Neural cell (in vitro differentiated cells): ENCODE measurements at regions not wholly inside any gene's neighbourhood (a gene's known extent, or its start where the extent isn't known, plus 50 kb on each side); places are given as distances from the start of the nearest gene placed in this dataset.

Source experiments
- EP300 ChIP-seq: fragments of 450-650 bp; conservative IDR thresholded peaks from 2 replicates; pipeline ENCODE4 v1.6.1; 2014; ENCODE audit warnings: antibody characterized with exemption, mild to moderate bottlenecking, moderate library complexity; ENCODE audit not compliant: poor library complexity, severe bottlenecking
- EZH2 ChIP-seq: fragments of 200-600, 300-800 bp; shearing (Covaris generic), sonication (generic); IDR thresholded peaks from 2 replicates; pipeline ENCODE4 v1.6.1; 2014; ENCODE audit warnings: antibody characterized with exemption, low read length, borderline replicate concordance, mild to moderate bottlenecking; ENCODE audit not compliant: insufficient read depth, poor library complexity, severe bottlenecking
- MXI1 ChIP-seq: fragments of 450-650 bp; conservative IDR thresholded peaks from 2 replicates; pipeline ENCODE4 v1.6.1; 2014; ENCODE audit warnings: antibody characterized with exemption, mild to moderate bottlenecking; ENCODE audit not compliant: poor library complexity, severe bottlenecking
- POLR2AphosphoS5 ChIP-seq: IDR thresholded peaks from 2 replicates; pipeline ENCODE4 v1.6.1; 2012
- RAD21 ChIP-seq: fragments of 450-650 bp; conservative IDR thresholded peaks from 2 replicates; pipeline ENCODE4 v1.6.1; 2014; ENCODE audit warnings: antibody characterized with exemption, mild to moderate bottlenecking, moderate library complexity
- REST ChIP-seq: IDR thresholded peaks from 2 replicates; pipeline ENCODE4 v1.6.1; 2012; ENCODE audit warnings: borderline replicate concordance
- SMC3 ChIP-seq: fragments of 450-650 bp; conservative IDR thresholded peaks from 2 replicates; pipeline ENCODE4 v1.6.1; 2014; ENCODE audit warnings: antibody characterized with exemption, mild to moderate bottlenecking, moderate library complexity; ENCODE audit not compliant: poor library complexity
- TAF1 ChIP-seq: IDR thresholded peaks from 2 replicates; pipeline ENCODE4 v1.6.1; 2012; ENCODE audit warnings: low read depth
- TF ChIP-seq, protein P1 (sequence below): fragments of 450-650 bp; IDR thresholded peaks from 2 replicates; pipeline ENCODE4 v1.5.1; 2014; ENCODE audit warnings: antibody characterized with exemption, mild to moderate bottlenecking, moderate library complexity; ENCODE audit not compliant: poor library complexity, severe bottlenecking

- TF ChIP-seq SMC3 (no peak), REST (no peak), EZH2 (no peak), POLR2AphosphoS5 (no peak), EP300 (no peak), MXI1 (no peak), RAD21 (no peak), TAF1 (no peak)
- TF ChIP-seq, protein P1, sequence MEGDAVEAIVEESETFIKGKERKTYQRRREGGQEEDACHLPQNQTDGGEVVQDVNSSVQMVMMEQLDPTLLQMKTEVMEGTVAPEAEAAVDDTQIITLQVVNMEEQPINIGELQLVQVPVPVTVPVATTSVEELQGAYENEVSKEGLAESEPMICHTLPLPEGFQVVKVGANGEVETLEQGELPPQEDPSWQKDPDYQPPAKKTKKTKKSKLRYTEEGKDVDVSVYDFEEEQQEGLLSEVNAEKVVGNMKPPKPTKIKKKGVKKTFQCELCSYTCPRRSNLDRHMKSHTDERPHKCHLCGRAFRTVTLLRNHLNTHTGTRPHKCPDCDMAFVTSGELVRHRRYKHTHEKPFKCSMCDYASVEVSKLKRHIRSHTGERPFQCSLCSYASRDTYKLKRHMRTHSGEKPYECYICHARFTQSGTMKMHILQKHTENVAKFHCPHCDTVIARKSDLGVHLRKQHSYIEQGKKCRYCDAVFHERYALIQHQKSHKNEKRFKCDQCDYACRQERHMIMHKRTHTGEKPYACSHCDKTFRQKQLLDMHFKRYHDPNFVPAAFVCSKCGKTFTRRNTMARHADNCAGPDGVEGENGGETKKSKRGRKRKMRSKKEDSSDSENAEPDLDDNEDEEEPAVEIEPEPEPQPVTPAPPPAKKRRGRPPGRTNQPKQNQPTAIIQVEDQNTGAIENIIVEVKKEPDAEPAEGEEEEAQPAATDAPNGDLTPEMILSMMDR = no peak
Measured at GRCh38 chr20:53683506-53683905, 89.9 kb upstream of the ZNF217 start.
